Suprapubic skin (tissue), 4 donors: ENCODE measurements at regions not wholly inside any gene's neighbourhood (a gene's known extent, or its start where the extent isn't known, plus 50 kb on each side); places are given as distances from the start of the nearest gene placed in this dataset.

Experiments
- DNase-seq, 2 donors: peaks; one replicate each; pipeline ENCODE4 v3.0.0-alpha.2; 2019; ENCODE audit warnings: low spot score in 2 of 2
- H3K27ac ChIP-seq: fragments of 200-600 bp; sonication (generic); one replicate; pipeline ENCODE4 v1.5.1; 2019
- H3K27me3 ChIP-seq: fragments of 200-600 bp; sonication (generic); one replicate; pipeline ENCODE4 v1.5.1; 2019
- H3K36me3 ChIP-seq: fragments of 200-600 bp; sonication (generic); one replicate; pipeline ENCODE4 v1.5.1; 2019
- H3K4me1 ChIP-seq: fragments of 200-600 bp; sonication (generic); one replicate; pipeline ENCODE4 v1.5.1; 2019
- H3K4me3 ChIP-seq: fragments of 200-600 bp; sonication (generic); one replicate; pipeline ENCODE4 v1.5.1; 2019; ENCODE audit warnings: mild to moderate bottlenecking
- H3K9me3 ChIP-seq: fragments of 200-600 bp; sonication (generic); one replicate; pipeline ENCODE4 v1.5.1; 2019
- EP300 ChIP-seq: sonication (generic); formaldehyde crosslinking; IDR thresholded peaks from one replicate; pipeline ENCODE4 v1.6.1; 2017; ENCODE audit warnings: antibody characterized with exemption
- POLR2A ChIP-seq, 2 donors: fragments of 450-650 bp; IDR thresholded peaks; one replicate each; pipeline ENCODE4 v1.6.1; 2017; ENCODE audit warnings: antibody characterized with exemption in 2 of 2, mild to moderate bottlenecking in 2 of 2, moderate library complexity in 2 of 2
- POLR2AphosphoS5 ChIP-seq, 3 donors: sonication (generic); formaldehyde crosslinking; IDR thresholded peaks; one replicate each; pipeline ENCODE4 v1.6.1; 2017; ENCODE audit warnings: antibody characterized with exemption in 3 of 3
- WGBS: methylation state at CpG from one replicate; pipeline ENCODE4 v1.1.5; 2018; 5-methylcytosine and 5-hydroxymethylcytosine counted together
- TF ChIP-seq, protein P1 (sequence below), 2 donors: fragments of 200-600 bp in 1 of 2; fragments of 450-650 bp in 1 of 2; sonication (generic) in 1 of 2; IDR thresholded peaks; one replicate each; pipeline ENCODE4 v1.5.1; 2016 to 2019; ENCODE audit warnings: antibody characterized with exemption in 2 of 2, mild to moderate bottlenecking in 1 of 2, moderate library complexity in 1 of 2

DNA sequence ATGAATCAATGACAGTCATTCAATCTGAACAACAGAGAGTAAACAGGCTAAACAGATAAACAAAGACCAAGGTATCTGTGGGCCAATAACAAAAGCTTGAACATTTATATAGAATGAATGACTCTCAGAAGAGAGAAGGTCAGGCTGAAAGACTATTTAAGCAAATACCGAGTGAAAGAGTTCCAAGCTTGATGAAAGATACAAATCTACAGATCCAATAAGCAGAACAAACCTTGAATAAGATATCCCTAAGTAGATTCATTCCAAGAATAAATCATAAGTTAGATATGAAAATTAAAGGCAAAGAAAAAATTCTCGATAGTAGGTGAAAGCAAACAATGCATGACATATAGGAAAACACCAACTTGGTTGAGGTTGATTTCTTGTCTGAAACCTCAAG, 376.4 kb upstream of the IGFBP3 start:
- Histone ChIP-seq H3K27ac (no peak overlapping the region), H3K4me3 (no peak overlapping the region), H3K9me3 (peaks cover 6% of the 10 kb centered on the region), H3K36me3 (no peaks in the 10 kb centered on the region), H3K27me3 (no peaks in the 10 kb centered on the region), H3K4me1 (peaks cover 4% of the 10 kb centered on the region)
- WGBS: 94% methylated on average over 2 of the region's 2 CpGs
- DNase-seq: no peak
- TF ChIP-seq POLR2A (IDR thresholded peaks at IDR 0.05): no peak
- TF ChIP-seq, protein P1, sequence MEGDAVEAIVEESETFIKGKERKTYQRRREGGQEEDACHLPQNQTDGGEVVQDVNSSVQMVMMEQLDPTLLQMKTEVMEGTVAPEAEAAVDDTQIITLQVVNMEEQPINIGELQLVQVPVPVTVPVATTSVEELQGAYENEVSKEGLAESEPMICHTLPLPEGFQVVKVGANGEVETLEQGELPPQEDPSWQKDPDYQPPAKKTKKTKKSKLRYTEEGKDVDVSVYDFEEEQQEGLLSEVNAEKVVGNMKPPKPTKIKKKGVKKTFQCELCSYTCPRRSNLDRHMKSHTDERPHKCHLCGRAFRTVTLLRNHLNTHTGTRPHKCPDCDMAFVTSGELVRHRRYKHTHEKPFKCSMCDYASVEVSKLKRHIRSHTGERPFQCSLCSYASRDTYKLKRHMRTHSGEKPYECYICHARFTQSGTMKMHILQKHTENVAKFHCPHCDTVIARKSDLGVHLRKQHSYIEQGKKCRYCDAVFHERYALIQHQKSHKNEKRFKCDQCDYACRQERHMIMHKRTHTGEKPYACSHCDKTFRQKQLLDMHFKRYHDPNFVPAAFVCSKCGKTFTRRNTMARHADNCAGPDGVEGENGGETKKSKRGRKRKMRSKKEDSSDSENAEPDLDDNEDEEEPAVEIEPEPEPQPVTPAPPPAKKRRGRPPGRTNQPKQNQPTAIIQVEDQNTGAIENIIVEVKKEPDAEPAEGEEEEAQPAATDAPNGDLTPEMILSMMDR (IDR thresholded peaks at IDR 0.05): no peak
- TF ChIP-seq POLR2AphosphoS5 (IDR thresholded peaks at IDR 0.05): no peak
- no peak for TF ChIP-seq EP300

- peaks cover 6% of the 10 kb centered on the region for H3K9me3 ChIP-seq
- no peak overlapping the region for H3K27ac ChIP-seq
- H3K27me3 ChIP-seq: no peaks in the 10 kb centered on the region
- no peak overlapping the region for H3K4me3 ChIP-seq
- TF ChIP-seq EP300 (no peak), POLR2AphosphoS5 (IDR thresholded peaks at IDR 0.05) (no peak), POLR2A (IDR thresholded peaks at IDR 0.05) (no peak)
- TF ChIP-seq, protein P1 (IDR thresholded peaks at IDR 0.05): no peak
- no peak for DNase-seq
- H3K4me1 ChIP-seq: peaks cover 14% of the 10 kb centered on the region
- 95% methylated on average over 1 of the region's 1 CpG for WGBS
- H3K36me3 ChIP-seq: no peaks in the 10 kb centered on the region
Observed at GRCh38 chr7:46296526-46296925, 375.5 kb upstream of the IGFBP3 start.

DNA sequence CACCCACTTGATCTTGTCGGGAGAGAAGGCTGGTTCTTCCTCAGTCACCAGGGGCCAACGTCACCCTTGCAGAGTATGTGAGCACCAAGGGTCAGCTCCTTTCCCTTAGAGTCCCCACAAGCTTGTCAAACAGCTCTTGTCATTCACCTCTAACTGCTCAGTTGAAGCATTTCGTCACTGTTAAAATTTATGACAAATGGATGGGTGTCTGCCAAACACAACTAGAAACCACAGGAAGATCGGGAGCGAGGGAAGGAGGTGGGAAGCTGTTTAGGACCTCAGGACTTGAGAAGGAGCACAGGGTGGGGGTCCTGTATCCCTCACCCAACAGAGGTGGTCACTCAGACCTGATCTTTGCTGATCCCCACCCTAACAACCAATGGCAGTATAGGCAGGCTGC, 373.3 kb upstream of the IGFBP3 start:
- Histone ChIP-seq H3K4me3 (no peak overlapping the region), H3K27ac (no peak overlapping the region), H3K4me1 (peaks cover 30% of the 10 kb centered on the region), H3K9me3 (peaks cover 6% of the 10 kb centered on the region), H3K27me3 (no peaks in the 10 kb centered on the region), H3K36me3 (no peaks in the 10 kb centered on the region)
- no peak for DNase-seq
- TF ChIP-seq EP300: no peak
- TF ChIP-seq POLR2AphosphoS5 (IDR thresholded peaks at IDR 0.05): no peak
- TF ChIP-seq, protein P1 (IDR thresholded peaks at IDR 0.05): no peak
- TF ChIP-seq POLR2A (IDR thresholded peaks at IDR 0.05): no peak
- WGBS: 87% methylated on average over 5 of the region's 5 CpGs

DNA sequence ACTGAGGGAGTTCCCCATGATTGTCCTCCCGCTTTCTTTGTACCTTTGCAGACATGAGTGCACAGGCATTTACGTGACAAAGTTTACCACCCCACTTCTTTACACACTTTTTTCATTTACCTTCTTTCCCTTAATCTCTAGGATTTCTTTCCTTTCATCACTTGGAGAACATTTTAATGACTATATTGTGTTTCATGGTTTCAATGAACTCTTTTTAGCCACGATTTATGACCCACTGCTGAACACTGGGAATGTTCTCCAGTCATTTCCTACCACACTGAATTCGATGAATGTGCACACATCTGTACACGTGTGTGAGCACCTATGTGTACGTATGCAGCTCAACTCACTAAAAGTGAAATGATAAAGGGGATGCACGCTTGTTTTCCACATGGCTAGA, 371.7 kb upstream of the IGFBP3 start:
- H3K27ac ChIP-seq: peak overlapping the region; percentile 69
- TF ChIP-seq, protein P1 (IDR thresholded peaks at IDR 0.05): no peak
- no peak for TF ChIP-seq POLR2A (IDR thresholded peaks at IDR 0.05)
- TF ChIP-seq EP300: no peak
- no peak for TF ChIP-seq POLR2AphosphoS5 (IDR thresholded peaks at IDR 0.05)
- 84% methylated on average over 7 of the region's 7 CpGs for WGBS

DNA sequence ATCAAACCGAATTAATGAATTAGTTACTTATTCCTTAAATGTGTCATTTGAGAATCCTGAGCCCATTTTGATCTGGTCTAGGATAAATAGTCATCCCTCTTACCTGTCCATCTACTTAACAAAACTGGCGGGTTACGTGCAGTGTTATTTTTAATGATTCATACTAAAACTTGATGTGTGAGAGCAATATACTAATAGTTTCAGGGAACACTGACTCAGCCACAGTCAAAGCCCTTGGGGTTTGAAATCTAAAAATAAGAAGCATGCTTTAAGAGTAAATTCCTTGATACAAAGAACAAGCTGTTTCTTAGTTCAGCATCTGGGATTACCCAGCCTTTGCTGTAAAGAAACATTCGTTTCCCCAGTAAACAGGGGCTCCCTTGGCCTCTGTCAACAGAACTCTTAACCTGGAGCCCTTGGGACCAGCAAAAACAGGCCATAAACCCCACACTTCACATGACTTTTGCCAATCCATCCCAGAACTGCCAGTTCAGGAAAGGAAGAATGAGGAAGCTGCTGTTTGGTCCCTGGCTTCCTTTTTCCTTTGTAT, 370.6 kb upstream of the IGFBP3 start:
- H3K9me3 ChIP-seq: no peaks in the 10 kb centered on the region

More for the DNA sequence above, 371.7 kb upstream of the IGFBP3 start:
- DNase-seq: no peak
- Histone ChIP-seq H3K27me3 (no peaks in the 10 kb centered on the region), H3K4me3 (no peak overlapping the region), H3K4me1 (peaks cover 36% of the 10 kb centered on the region), H3K9me3 (peaks cover 6% of the 10 kb centered on the region), H3K36me3 (no peaks in the 10 kb centered on the region)

More for the DNA sequence above, 370.6 kb upstream of the IGFBP3 start:
- WGBS: 30% methylated on average over 4 of the region's 4 CpGs
- Histone ChIP-seq H3K36me3 (no peaks in the 10 kb centered on the region), H3K27me3 (no peaks in the 10 kb centered on the region), H3K4me1 (peaks cover 36% of the 10 kb centered on the region), H3K27ac (peak overlapping the region; percentile 69), H3K4me3 (no peak overlapping the region)
- no peak for DNase-seq
- TF ChIP-seq, protein P1 (IDR thresholded peaks at IDR 0.05): no peak
- peak in 1 of 3 donors; percentile 36 for TF ChIP-seq POLR2AphosphoS5 (IDR thresholded peaks at IDR 0.05)
